Small intestine (tissue), 7 donors: ENCODE measurements at regions not wholly inside any gene's neighbourhood (a gene's known extent, or its start where the extent isn't known, plus 50 kb on each side); places are given as distances from the start of the nearest gene placed in this dataset.

Experiments used
- DNase-seq, 2 donors: peaks; one replicate each; pipeline versions ENCODE4 v3.0.0 to v3.0.0-alpha.2; 2013
- FAIRE-seq: peaks from 2 replicates; lab custom pipeline; 2012; peaks lifted over from hg19 to GRCh38; lab: Jason Lieb, UNC
- H3K27ac ChIP-seq, 3 donors: one replicate each; pipeline ENCODE4 v1.5.1; 2013; ENCODE audit warnings: low read length in 2 of 3, mild to moderate bottlenecking in 2 of 3, control low read depth in 1 of 3, inconsistent platforms in 1 of 3, low read depth in 1 of 3, moderate library complexity in 1 of 3
- H3K27me3 ChIP-seq, 3 donors: one replicate each; pipeline ENCODE4 v1.6.1; 2013; ENCODE audit warnings: low read length in 3 of 3, inconsistent platforms in 1 of 3; ENCODE audit not compliant: control insufficient read depth in 3 of 3, insufficient read depth in 3 of 3
- H3K36me3 ChIP-seq, 3 donors: one replicate each; pipeline ENCODE4 v1.6.1; 2013; ENCODE audit warnings: low read length in 3 of 3, inconsistent platforms in 1 of 3, low read depth in 1 of 3, mild to moderate bottlenecking in 1 of 3, moderate library complexity in 1 of 3; ENCODE audit not compliant: control insufficient read depth in 3 of 3, insufficient read depth in 2 of 3
- H3K4me1 ChIP-seq, 3 donors: one replicate each; pipeline ENCODE4 v1.6.1; 2013; ENCODE audit warnings: low read length in 2 of 3, inconsistent platforms in 1 of 3, low read depth in 1 of 3, mild to moderate bottlenecking in 1 of 3, moderate library complexity in 1 of 3; ENCODE audit not compliant: control insufficient read depth in 3 of 3, insufficient read depth in 2 of 3
- H3K4me3 ChIP-seq, 3 donors: one replicate each; pipeline ENCODE4 v1.5.1; 2013; ENCODE audit warnings: low read length in 3 of 3, control low read depth in 1 of 3, inconsistent platforms in 1 of 3, low read depth in 1 of 3, mild to moderate bottlenecking in 1 of 3, moderate library complexity in 1 of 3
- H3K9me3 ChIP-seq, 2 donors: one replicate each; pipeline ENCODE4 v1.6.1; 2013; ENCODE audit warnings: low read depth in 1 of 2, low read length in 1 of 2; ENCODE audit not compliant: control insufficient read depth in 2 of 2, insufficient read depth in 1 of 2
- WGBS, 3 donors: extraction: QIAGEN DNeasy Blood & Tissue Kit; methylation state at CpG; one replicate each; pipeline ENCODE4 v1.1.7; 2013; 5-methylcytosine and 5-hydroxymethylcytosine counted together
- donor health status: healthy with polysubstance abuse.
- donor health status: control.
- donor health status: control.
- donor health status: Bipolar disorder and iron deficiency.
- donor health status: healthy.

DNA sequence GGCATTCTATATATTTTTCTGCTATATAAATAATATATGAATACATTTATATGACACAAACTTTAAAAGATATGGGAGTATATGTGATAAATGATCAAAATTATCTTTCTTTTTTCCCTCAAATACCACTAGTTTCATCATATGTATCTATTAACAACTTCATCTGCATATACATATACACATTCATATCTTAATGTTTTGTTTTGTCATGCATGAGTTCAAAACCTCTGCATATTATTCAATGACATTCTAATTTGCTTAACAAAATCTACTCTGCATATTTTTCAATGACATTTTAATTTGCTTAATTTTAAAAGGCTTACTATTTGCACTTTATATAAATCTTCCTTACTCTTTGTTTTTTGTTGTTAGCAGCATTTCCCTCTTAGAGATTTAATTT is 276.2 kb downstream of the PIK3C3 start:
- no peak for DNase-seq
- no peaks in the 10 kb centered on the region for H3K9me3 ChIP-seq
- no peaks in the 10 kb centered on the region for H3K27me3 ChIP-seq
- no peak for FAIRE-seq
- no peak overlapping the region for H3K4me3 ChIP-seq
- no peak overlapping the region for H3K27ac ChIP-seq
- H3K4me1 ChIP-seq, result no peaks in the 10 kb centered on the region
- no peaks in the 10 kb centered on the region for H3K36me3 ChIP-seq

DNA sequence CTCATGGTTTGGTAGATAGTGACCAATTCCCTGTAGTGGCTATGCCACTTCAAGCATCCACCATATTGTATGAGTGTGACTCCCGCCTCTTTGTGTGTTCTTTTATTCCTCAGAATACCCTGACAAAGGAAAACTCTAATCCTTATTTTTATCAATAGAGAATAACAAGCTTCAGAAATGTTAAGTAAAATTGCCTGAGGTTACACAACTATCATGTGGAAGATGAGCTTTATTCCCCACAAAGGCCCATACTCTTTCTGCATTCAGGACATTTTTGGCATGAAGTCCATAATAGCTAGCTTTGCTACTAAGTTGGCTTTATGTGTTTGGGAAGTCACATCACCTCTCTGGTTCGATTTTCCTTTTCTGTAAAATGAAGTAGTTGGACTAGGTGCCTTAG is 276.8 kb downstream of the PIK3C3 start:
- H3K27me3 ChIP-seq, result no peaks in the 10 kb centered on the region
- no peak overlapping the region for H3K27ac ChIP-seq
- no peaks in the 10 kb centered on the region for H3K4me1 ChIP-seq
- 60 to 78% (median 77%) methylated on average over 2 of the region's 2 CpGs for WGBS, 3 donors
- no peak for DNase-seq
- no peaks in the 10 kb centered on the region for H3K36me3 ChIP-seq
- H3K9me3 ChIP-seq, result no peaks in the 10 kb centered on the region
- no peak for FAIRE-seq
- no peak overlapping the region for H3K4me3 ChIP-seq

DNA sequence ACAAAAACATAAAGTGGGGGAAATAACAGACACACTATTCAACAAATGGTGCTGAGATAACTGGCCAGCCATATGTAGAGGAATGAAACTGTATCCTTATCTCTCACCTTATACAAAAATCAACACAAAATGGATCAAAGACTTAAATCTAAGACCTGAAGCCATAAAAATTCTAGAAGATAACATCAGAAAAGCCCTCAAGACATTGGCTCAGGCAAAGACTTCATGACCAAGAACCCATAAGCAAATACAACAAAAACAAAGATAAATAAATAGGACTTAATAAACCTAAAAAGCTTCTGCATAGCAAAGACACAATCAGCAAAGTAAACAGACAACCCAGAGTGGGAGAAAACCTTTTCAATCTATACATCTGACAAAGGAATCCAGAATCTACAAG is 278.9 kb downstream of the PIK3C3 start:
- no peaks in the 10 kb centered on the region for H3K9me3 ChIP-seq
- H3K27me3 ChIP-seq, result no peaks in the 10 kb centered on the region
- no peak overlapping the region for H3K4me3 ChIP-seq
- FAIRE-seq, result no peak
- DNase-seq, result no peak
- H3K27ac ChIP-seq, result no peak overlapping the region
- no peaks in the 10 kb centered on the region for H3K36me3 ChIP-seq
- H3K4me1 ChIP-seq, result no peaks in the 10 kb centered on the region

DNA sequence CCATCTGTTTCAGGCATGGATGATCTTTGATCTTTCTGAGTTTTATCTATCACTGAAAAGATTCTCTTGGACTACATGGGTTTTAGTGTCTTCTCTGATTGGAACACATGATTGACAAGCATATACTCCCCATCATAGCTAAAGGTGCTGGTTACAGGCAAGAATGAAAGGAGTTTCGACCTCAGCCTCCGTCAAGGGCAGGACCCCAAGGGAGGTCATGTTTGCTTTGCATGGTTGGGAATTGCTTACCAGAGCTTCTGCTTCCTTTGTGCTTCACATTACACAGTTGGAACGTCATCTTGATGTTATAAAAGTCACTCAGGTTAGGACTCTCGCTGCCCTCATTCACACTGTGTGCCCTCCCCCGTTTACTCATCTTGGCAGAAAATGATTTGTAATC is 287.7 kb downstream of the PIK3C3 start:
- 69 to 72% (median 69%) methylated on average over 5 of the region's 5 CpGs for WGBS, 3 donors
- FAIRE-seq, result no peak

DNA sequence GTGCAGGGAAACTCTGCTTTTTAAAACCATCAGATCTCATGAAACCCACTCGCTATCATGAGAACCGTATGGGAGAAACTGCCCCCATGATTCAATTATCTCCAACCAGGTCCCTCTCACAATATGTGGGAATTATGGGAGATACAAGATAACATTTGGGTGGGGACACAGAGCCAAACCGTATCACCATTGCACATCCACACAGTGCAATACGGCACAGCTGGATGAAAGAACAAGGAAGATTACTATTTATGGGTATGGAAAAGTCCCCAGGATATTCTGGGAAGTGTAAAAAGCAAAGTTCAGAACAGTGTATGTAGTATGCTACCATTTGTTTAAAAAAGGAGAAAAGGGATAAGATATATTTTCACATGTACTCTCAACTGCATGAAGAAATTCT is 290.1 kb downstream of the PIK3C3 start:
- DNase-seq, result no peak
- WGBS, 3 donors, result 84 to 93% (median 89%) methylated on average over 4 of the region's 4 CpGs
- H3K27ac ChIP-seq, result no peak overlapping the region
- no peaks in the 10 kb centered on the region for H3K27me3 ChIP-seq
- H3K4me1 ChIP-seq, result no peaks in the 10 kb centered on the region
- no peak overlapping the region for H3K4me3 ChIP-seq
- H3K9me3 ChIP-seq, result no peaks in the 10 kb centered on the region
- H3K36me3 ChIP-seq, result no peaks in the 10 kb centered on the region
- no peak for FAIRE-seq

More for the DNA sequence above, 287.7 kb downstream of the PIK3C3 start:
- Histone ChIP-seq H3K27ac (no peak overlapping the region), H3K27me3 (no peaks in the 10 kb centered on the region), H3K9me3 (no peaks in the 10 kb centered on the region), H3K36me3 (no peaks in the 10 kb centered on the region), H3K4me1 (no peaks in the 10 kb centered on the region), H3K4me3 (no peak overlapping the region)
- DNase-seq, result no peak

DNA sequence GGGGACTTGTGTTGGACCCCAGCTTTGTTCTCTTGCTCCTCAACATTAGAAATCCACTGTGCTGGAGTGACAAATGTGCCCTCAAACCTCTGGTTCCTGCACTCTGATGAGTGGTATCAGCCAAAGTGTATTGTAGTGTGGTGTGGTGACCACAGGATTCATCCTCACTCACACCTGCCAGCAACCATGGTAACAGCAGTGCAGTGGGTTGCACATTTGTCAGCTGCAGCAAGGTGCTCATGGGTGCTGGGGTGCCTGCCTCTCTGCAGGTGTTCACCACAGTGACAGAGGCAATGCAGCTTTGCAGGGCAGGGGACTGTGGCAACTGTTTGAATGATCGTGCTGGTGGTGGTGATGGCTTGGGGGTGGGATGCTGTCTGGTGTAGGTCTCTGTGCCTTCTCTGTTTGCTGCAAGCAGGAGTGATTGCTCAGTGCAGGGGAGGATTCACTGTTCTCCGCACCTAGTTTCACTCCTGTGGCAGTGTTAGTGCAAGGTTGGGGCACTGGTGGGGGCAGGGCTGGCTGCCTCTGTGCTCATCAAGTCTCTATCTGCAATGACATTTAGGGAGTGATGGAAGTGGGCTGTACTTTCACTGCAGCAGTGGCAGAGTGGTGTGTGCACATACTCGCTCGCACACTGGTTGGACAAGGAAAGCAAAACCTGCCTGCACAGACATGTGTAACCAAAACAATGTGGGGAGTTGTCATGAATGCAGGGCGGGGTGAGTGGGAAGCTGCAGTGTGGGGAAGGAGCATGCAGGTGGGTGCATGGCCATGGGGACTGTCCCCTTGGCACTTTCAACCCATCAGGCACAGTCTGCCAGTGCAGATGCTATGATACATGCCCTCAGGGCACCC is 301.1 kb downstream of the PIK3C3 start:
- FAIRE-seq, result no peak

DNA sequence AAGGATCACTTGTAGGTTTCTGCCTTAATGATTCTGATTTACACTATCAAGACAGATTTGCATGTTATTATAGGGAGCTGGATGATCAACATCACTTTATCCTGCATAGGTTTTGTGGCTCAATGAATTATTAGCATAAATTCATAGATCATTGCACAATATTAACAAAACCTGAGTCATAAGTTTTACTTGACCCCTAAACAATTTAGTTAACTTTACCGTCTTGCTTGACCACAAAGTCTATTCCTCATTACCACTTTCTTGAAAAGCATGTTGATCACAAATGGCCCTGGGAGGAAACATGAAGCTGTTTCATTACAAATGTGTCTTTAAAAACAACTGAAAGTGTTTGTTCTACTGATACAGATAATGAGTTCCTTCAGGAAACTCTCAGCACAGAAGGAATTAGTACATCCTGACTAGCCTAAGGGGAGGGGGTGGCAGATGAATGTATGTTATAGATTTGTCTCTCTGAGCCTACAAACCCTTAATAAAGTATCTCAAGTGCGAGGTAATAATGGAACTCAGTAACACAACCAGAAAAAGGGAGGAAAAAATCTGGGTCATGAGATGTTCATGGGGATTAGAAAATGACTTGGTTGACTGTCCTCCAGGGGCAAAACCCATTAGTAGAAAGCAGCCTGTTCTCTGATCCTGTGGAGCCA is 303.4 kb downstream of the PIK3C3 start:
- H3K36me3 ChIP-seq, result no peaks in the 10 kb centered on the region
- WGBS, 3 donors, result 70 to 86% (median 77%) methylated on average over 2 of the region's 2 CpGs
- H3K27ac ChIP-seq, result no peak overlapping the region
- H3K9me3 ChIP-seq, result no peaks in the 10 kb centered on the region
- H3K4me3 ChIP-seq, result no peak overlapping the region
- FAIRE-seq (no peak), DNase-seq (no peak)
- H3K27me3 ChIP-seq, result no peaks in the 10 kb centered on the region
- no peaks in the 10 kb centered on the region for H3K4me1 ChIP-seq

More for the DNA sequence above, 301.1 kb downstream of the PIK3C3 start:
- no peaks in the 10 kb centered on the region for H3K9me3 ChIP-seq
- H3K27me3 ChIP-seq, result no peaks in the 10 kb centered on the region
- WGBS, 3 donors, result 88 to 89% (median 89%) methylated on average over 5 of the region's 5 CpGs
- DNase-seq, result no peak
- H3K4me1 ChIP-seq, result no peaks in the 10 kb centered on the region
- no peak overlapping the region for H3K27ac ChIP-seq
- H3K4me3 ChIP-seq, result no peak overlapping the region
- H3K36me3 ChIP-seq, result no peaks in the 10 kb centered on the region

DNA sequence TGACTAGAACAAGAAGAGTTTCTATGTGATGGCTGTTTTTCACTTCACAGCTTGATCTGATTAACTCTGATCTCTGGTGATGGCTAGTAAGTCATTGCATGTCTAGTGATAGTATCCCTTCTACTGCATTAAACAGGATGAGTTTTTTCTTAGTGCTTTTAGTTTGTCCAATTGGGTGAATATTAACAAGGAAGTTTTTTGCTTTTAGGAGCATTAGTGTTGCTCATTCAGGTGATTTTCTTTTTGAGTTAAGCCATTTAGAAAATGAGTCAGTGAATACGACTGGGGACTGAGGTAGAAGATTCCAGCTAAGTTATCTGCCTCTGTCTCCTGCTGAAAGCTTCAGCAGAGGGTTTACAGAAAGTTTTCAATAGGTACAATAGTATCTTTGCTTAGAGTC is 306.7 kb downstream of the PIK3C3 start:
- 80 to 91% (median 83%) methylated on average over 1 of the region's 1 CpG for WGBS, 3 donors
- no peak for FAIRE-seq
- H3K36me3 ChIP-seq, result no peaks in the 10 kb centered on the region

More for the DNA sequence above, 306.7 kb downstream of the PIK3C3 start:
- Histone ChIP-seq H3K27ac (no peak overlapping the region), H3K27me3 (no peaks in the 10 kb centered on the region), H3K4me1 (no peaks in the 10 kb centered on the region), H3K9me3 (no peaks in the 10 kb centered on the region), H3K4me3 (no peak overlapping the region)
- DNase-seq, result no peak
